Transverse colon (tissue), 4 donors: ENCODE measurements at regions not wholly inside any gene's neighbourhood (a gene's known extent, or its start where the extent isn't known, plus 50 kb on each side); places are given as distances from the start of the nearest gene placed in this dataset.

Experiments used
- EP300 ChIP-seq: sonication (generic); formaldehyde crosslinking; IDR thresholded peaks from one replicate; pipeline ENCODE4 v1.6.1; 2017; ENCODE audit warnings: antibody characterized with exemption, low read depth
- POLR2A ChIP-seq: fragments of 450-650 bp; IDR thresholded peaks from one replicate; pipeline ENCODE4 v1.6.1; 2016; ENCODE audit warnings: antibody characterized with exemption, mild to moderate bottlenecking, moderate library complexity
- POLR2AphosphoS5 ChIP-seq, 3 donors: sonication (generic); formaldehyde crosslinking; IDR thresholded peaks; one replicate each; pipeline ENCODE4 v1.6.1; 2016; ENCODE audit warnings: antibody characterized with exemption in 3 of 3
- TF ChIP-seq, protein P1 (sequence below), 5 experiments: fragments of 200-600 bp in 3 of 5; fragments of 450-650 bp in 2 of 5; sonication (generic) in 3 of 5; IDR thresholded peaks; 1 replicate in 2 of 5; 2 replicates in 3 of 5; pipeline ENCODE4 v1.5.1; 2016 to 2017; ENCODE audit warnings: antibody characterized with exemption in 5 of 5, inconsistent platforms in 3 of 5, mild to moderate bottlenecking in 2 of 5, moderate library complexity in 1 of 5

DNA sequence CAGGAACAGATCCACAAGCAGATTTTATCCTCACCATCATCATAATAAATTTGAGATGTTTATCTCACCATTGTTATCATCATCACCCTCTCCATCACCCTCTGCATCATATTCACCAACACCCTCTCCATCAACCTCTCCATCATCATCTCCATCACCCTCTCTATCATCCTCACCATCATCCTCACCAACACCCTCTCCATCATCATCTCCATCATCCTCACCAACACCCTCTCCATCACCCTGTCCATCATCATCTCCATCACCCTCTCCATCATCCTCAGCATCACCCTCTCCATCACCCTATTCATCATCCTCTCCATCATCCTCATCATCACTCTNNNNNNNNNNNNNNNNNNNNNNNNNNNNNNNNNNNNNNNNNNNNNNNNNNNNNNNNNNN lies 567.0 kb upstream of the SGCD start:
- TF ChIP-seq POLR2AphosphoS5 (IDR thresholded peaks at IDR 0.05) (no peak), EP300 (no peak), POLR2A (no peak)
- TF ChIP-seq, protein P1, sequence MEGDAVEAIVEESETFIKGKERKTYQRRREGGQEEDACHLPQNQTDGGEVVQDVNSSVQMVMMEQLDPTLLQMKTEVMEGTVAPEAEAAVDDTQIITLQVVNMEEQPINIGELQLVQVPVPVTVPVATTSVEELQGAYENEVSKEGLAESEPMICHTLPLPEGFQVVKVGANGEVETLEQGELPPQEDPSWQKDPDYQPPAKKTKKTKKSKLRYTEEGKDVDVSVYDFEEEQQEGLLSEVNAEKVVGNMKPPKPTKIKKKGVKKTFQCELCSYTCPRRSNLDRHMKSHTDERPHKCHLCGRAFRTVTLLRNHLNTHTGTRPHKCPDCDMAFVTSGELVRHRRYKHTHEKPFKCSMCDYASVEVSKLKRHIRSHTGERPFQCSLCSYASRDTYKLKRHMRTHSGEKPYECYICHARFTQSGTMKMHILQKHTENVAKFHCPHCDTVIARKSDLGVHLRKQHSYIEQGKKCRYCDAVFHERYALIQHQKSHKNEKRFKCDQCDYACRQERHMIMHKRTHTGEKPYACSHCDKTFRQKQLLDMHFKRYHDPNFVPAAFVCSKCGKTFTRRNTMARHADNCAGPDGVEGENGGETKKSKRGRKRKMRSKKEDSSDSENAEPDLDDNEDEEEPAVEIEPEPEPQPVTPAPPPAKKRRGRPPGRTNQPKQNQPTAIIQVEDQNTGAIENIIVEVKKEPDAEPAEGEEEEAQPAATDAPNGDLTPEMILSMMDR (IDR thresholded peaks at IDR 0.05): no peak
